DOHH2 (cell line): ENCODE measurements at regions not wholly inside any gene's neighbourhood (a gene's known extent, or its start where the extent isn't known, plus 50 kb on each side); places are given as distances from the start of the nearest gene placed in this dataset.

Source experiments
- CTCF ChIP-seq: fragments of 200-600 bp; sonication (generic); IDR thresholded peaks from one replicate; pipeline ENCODE4 v1.5.1; 2014; ENCODE audit warnings: antibody characterized with exemption, mild to moderate bottlenecking, low read depth, low read length; ENCODE audit not compliant: poor library complexity, severe bottlenecking
- EZH2phosphoT487 ChIP-seq: fragments of 200-600 bp; sonication (generic); IDR thresholded peaks from 2 replicates; pipeline ENCODE4 v1.6.1; 2017; ENCODE audit warnings: borderline replicate concordance, mild to moderate bottlenecking, antibody characterized with exemption, low read length, moderate library complexity, mixed read lengths

DNA sequence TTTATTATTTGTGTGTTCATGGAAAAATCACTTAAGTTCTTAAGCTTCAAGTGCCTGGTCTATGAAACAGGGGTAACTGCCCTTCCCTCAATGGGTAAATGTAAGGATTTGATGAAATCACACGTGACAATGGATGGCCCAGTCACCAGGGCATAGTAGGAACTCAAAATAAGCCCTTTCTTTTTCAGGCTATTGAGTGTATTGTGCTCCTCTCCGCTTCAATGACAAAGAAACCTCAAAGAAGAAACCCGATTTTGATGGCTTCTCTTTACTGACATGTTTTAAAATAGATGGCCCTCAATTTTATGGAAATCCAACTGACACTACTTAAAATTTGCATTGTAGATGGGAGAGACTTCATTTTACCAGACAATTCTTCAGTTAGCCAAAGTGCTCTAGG, 543.5 kb downstream of the OMA1 start:
- no peak for TF ChIP-seq CTCF
- TF ChIP-seq EZH2phosphoT487, result no peak
